MM.1S (cell line): ENCODE measurements at regions not wholly inside any gene's neighbourhood (a gene's known extent, or its start where the extent isn't known, plus 50 kb on each side); places are given as distances from the start of the nearest gene placed in this dataset.

Experiments used
- DNase-seq: peaks from one replicate; pipeline ENCODE4 v3.0.0-alpha.2; 2015
- H2AFZ ChIP-seq: fragments of 300-600 bp; sonication (generic); 2 replicates; pipeline ENCODE4 v1.6.0; 2016; ENCODE audit warnings: antibody characterized with exemption, low read length
- H3F3A ChIP-seq: fragments of 300-600 bp; sonication (generic); 2 replicates; pipeline ENCODE4 v1.6.1; 2016; ENCODE audit warnings: mild to moderate bottlenecking, antibody characterized with exemption, low read length, moderate library complexity, mixed read lengths; ENCODE audit not compliant: insufficient read depth
- H3K27ac ChIP-seq: fragments of 300-600 bp; sonication (generic); 2 replicates; pipeline ENCODE4 v1.5.1; 2016; ENCODE audit warnings: mild to moderate bottlenecking, low read length
- H3K27me3 ChIP-seq: fragments of 300-600 bp; sonication (generic); replicated peaks from 2 replicates; pipeline ENCODE4 v1.6.0; 2016; ENCODE audit warnings: low read length; ENCODE audit not compliant: insufficient read depth
- H3K36me3 ChIP-seq: fragments of 300-600 bp; sonication (generic); replicated peaks from 2 replicates; pipeline ENCODE4 v1.6.1; 2016; ENCODE audit warnings: mild to moderate bottlenecking, low read length, mixed read lengths; ENCODE audit not compliant: insufficient read depth
- H3K4me1 ChIP-seq: fragments of 300-600 bp; sonication (generic); 2 replicates; pipeline ENCODE4 v1.6.1; 2016; ENCODE audit warnings: low read length, mixed read lengths
- H3K4me2 ChIP-seq: fragments of 300-600 bp; sonication (generic); 2 replicates; pipeline ENCODE4 v1.6.0; 2016; ENCODE audit warnings: low read depth, low read length
- H3K4me3 ChIP-seq: fragments of 300-600 bp; sonication (generic); 2 replicates; pipeline ENCODE4 v1.5.1; 2016; ENCODE audit warnings: low read length, mixed read lengths
- H3K79me2 ChIP-seq: fragments of 300-600 bp; sonication (generic); 2 replicates; pipeline ENCODE4 v1.6.1; 2016; ENCODE audit warnings: mixed run types, low read length, mixed read lengths
- H3K9ac ChIP-seq: fragments of 300-600 bp; sonication (generic); 2 replicates; pipeline ENCODE4 v1.6.1; 2016; ENCODE audit warnings: low read length, mixed read lengths
- H3K9me2 ChIP-seq: fragments of 300-600 bp; sonication (generic); replicated peaks from 2 replicates; pipeline ENCODE4 v1.6.1; 2016; ENCODE audit warnings: mild to moderate bottlenecking, low read length, mixed read lengths; ENCODE audit not compliant: insufficient read depth
- H3K9me3 ChIP-seq: fragments of 300-600 bp; sonication (generic); replicated peaks from 2 replicates; pipeline ENCODE4 v1.6.1; 2016; ENCODE audit warnings: mild to moderate bottlenecking, low read length, mixed read lengths; ENCODE audit not compliant: insufficient read depth
- H4K20me1 ChIP-seq: fragments of 300-600 bp; sonication (generic); 2 replicates; pipeline ENCODE4 v1.6.1; 2016; ENCODE audit warnings: mild to moderate bottlenecking, low read length, moderate library complexity, mixed read lengths; ENCODE audit not compliant: insufficient read depth
- EZH2 ChIP-seq: fragments of 300-600 bp; sonication (generic); optimal IDR thresholded peaks from 2 replicates; pipeline ENCODE3; 2017; ENCODE audit warnings: low read depth, mild to moderate bottlenecking, antibody characterized with exemption, low read length, mixed read lengths
- EZH2phosphoT487 ChIP-seq: fragments of 300-600 bp; sonication (generic); IDR thresholded peaks from 2 replicates; pipeline ENCODE4 v1.6.1; 2018; ENCODE audit warnings: antibody characterized with exemption, low read length
- TF ChIP-seq, protein P1 (sequence below): fragments of 300-600 bp; sonication (generic); IDR thresholded peaks from 2 replicates; pipeline ENCODE4 v1.5.1; 2016; ENCODE audit warnings: antibody characterized with exemption, low read length, mixed read lengths

GRCh38 chr12:29944269-29945000 is 160.7 kb upstream of the TMTC1 start:
- Histone ChIP-seq H3K4me2 (no peak overlapping the region), H3K27me3 (no peaks in the 10 kb centered on the region), H3K79me2 (no peaks in the 10 kb centered on the region), H3K36me3 (no peaks in the 10 kb centered on the region), H3F3A (no peaks in the 10 kb centered on the region), H3K9me2 (no peaks in the 10 kb centered on the region), H4K20me1 (no peaks in the 10 kb centered on the region), H3K4me3 (no peak overlapping the region), H3K4me1 (no peaks in the 10 kb centered on the region), H3K27ac (no peak overlapping the region), H2AFZ (no peak overlapping the region), H3K9me3 (no peaks in the 10 kb centered on the region), H3K9ac (no peak overlapping the region)
- DNase-seq: no peak
- TF ChIP-seq, protein P1, sequence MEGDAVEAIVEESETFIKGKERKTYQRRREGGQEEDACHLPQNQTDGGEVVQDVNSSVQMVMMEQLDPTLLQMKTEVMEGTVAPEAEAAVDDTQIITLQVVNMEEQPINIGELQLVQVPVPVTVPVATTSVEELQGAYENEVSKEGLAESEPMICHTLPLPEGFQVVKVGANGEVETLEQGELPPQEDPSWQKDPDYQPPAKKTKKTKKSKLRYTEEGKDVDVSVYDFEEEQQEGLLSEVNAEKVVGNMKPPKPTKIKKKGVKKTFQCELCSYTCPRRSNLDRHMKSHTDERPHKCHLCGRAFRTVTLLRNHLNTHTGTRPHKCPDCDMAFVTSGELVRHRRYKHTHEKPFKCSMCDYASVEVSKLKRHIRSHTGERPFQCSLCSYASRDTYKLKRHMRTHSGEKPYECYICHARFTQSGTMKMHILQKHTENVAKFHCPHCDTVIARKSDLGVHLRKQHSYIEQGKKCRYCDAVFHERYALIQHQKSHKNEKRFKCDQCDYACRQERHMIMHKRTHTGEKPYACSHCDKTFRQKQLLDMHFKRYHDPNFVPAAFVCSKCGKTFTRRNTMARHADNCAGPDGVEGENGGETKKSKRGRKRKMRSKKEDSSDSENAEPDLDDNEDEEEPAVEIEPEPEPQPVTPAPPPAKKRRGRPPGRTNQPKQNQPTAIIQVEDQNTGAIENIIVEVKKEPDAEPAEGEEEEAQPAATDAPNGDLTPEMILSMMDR: no peak
- TF ChIP-seq EZH2phosphoT487: no peak
- no peak for TF ChIP-seq EZH2

DNA sequence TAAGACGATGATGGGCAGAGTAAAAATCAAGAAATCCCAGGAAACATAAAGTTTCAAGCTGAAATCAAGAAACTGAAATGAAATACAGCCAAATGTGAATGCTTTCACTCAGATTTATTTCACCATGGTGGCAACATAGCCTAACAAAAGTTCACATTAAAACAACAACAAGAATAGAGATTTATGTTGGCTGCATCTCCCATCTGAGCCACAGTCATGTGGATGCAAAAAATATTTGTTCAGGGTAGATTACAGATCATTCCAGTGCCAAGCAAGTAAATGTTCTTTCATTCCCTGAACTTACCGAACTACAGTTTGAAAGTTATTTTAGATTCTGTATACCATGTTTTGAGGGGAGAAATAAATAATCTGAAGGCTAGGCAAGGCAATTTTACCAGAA is 159.9 kb upstream of the TMTC1 start:
- no peak overlapping the region for H3K9ac ChIP-seq
- H3K79me2 ChIP-seq: no peaks in the 10 kb centered on the region
- H3K4me1 ChIP-seq: no peaks in the 10 kb centered on the region
- no peaks in the 10 kb centered on the region for H4K20me1 ChIP-seq
- no peak for DNase-seq
- no peaks in the 10 kb centered on the region for H3K9me2 ChIP-seq
- no peak overlapping the region for H3K4me3 ChIP-seq
- no peaks in the 10 kb centered on the region for H3K36me3 ChIP-seq
- no peaks in the 10 kb centered on the region for H3K27me3 ChIP-seq
- H3K27ac ChIP-seq: no peak overlapping the region
- H3K9me3 ChIP-seq: no peaks in the 10 kb centered on the region
- TF ChIP-seq, protein P1: no peak
- TF ChIP-seq EZH2 (no peak), EZH2phosphoT487 (no peak)
- no peak overlapping the region for H2AFZ ChIP-seq
- H3F3A ChIP-seq: no peaks in the 10 kb centered on the region
- H3K4me2 ChIP-seq: no peak overlapping the region

DNA sequence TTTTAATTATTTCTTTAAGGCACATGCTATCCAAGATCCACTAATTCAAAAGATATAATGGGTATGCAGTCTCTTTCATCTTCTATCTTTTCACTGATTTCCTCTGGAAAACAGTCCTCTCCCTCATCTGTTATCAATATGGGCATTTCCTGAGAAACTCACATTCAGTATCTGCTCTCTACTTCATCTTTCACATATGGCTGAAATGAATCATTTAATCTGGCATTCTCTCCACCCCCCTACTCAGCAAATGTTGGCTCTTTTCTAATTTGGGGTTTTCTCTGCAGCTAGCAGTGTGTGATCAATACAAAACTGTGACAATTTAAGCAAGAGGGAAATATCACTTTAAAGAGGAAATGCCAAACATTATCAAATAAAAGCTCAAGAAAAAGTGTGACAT is 157.1 kb upstream of the TMTC1 start:
- H3F3A ChIP-seq: no peaks in the 10 kb centered on the region
- no peak overlapping the region for H2AFZ ChIP-seq
- H3K9me2 ChIP-seq: no peaks in the 10 kb centered on the region
- no peak overlapping the region for H3K27ac ChIP-seq
- H3K36me3 ChIP-seq: no peaks in the 10 kb centered on the region
- no peak for TF ChIP-seq EZH2
- TF ChIP-seq, protein P1: no peak
- no peak for TF ChIP-seq EZH2phosphoT487
- no peak overlapping the region for H3K4me3 ChIP-seq
- H3K27me3 ChIP-seq: no peaks in the 10 kb centered on the region
- no peak overlapping the region for H3K9ac ChIP-seq
- H3K4me2 ChIP-seq: no peak overlapping the region
- no peaks in the 10 kb centered on the region for H3K4me1 ChIP-seq
- no peaks in the 10 kb centered on the region for H3K79me2 ChIP-seq
- no peak for DNase-seq
- no peaks in the 10 kb centered on the region for H4K20me1 ChIP-seq
- no peaks in the 10 kb centered on the region for H3K9me3 ChIP-seq
